ENCODE measurements at regions not wholly inside any gene's neighbourhood (a gene's known extent, or its start where the extent isn't known, plus 50 kb on each side); places are given as distances from the start of the nearest gene placed in this dataset.

DNA sequence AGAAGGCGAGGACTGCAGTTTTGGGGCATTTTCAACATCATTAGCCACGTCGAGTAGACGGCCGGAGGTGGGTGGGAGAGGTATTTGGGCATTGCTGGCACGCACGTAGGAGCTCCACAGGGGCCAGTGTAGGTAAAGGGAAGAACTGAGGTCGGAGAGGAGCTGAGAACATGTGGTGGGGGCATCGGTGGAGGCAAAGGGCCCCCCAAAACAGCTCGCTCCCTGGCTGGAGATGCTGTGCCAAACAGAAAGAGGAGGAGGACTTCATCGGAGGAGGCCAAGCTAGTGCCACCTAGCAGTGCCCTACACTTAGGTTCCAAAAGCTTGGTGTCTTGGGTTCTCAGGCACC, 52.0 kb upstream of the PPP2R5C start:
- dilution Hi-C loops (cut with MboI; ENCODE audit: extremely low pct_ligation_motif_present, low sequenced_read_pairs): no loop called here
- Histone ChIP-seq H3K4me1 (ENCODE audit: control insufficient read depth, extremely low read depth, insufficient read depth, low read length) (no peaks in the 10 kb centered on the region), H3K27me3 (ENCODE audit: control insufficient read depth in 2 of 2, insufficient read depth in 2 of 2, low read length in 2 of 2) (peaks cover 13 to 23% of the 10 kb centered on the region in 2 experiments), H3K79me2 (ENCODE audit: control insufficient read depth, insufficient read depth, low read length) (no peaks in the 10 kb centered on the region), H3K9ac (replicated peaks; ENCODE audit: extremely low read depth, insufficient read depth, low read length) (no peak overlapping the region), H3K9me1 (replicated peaks; ENCODE audit: control insufficient read depth, extremely low read depth, insufficient read depth, low read length) (no peaks in the 10 kb centered on the region), H3K9me3 (replicated peaks; ENCODE audit: control insufficient read depth, insufficient read depth, low read length) (no peaks in the 10 kb centered on the region), H4K20me1 (replicated peaks; ENCODE audit: control insufficient read depth, extremely low read depth, insufficient read depth, low read length) (no peaks in the 10 kb centered on the region), H3K27ac (ENCODE audit: insufficient read depth, low read depth, low read length) (no peak overlapping the region), H2AFZ (ENCODE audit: low read depth, low read length) (no peak overlapping the region), H3K4me3 (replicated peaks in 1 of 3; ENCODE audit: insufficient read depth in 1 of 3, low read depth in 1 of 3, low read length in 3 of 3) (no peak overlapping the region), H3K36me3 (ENCODE audit: control insufficient read depth in 2 of 2, extremely low read depth in 1 of 2, insufficient read depth in 2 of 2, low read length in 2 of 2) (no peaks in the 10 kb centered on the region), H3K4me2 (ENCODE audit: insufficient read depth, low read length) (no peak overlapping the region)
- intact Hi-C loops (cut with micrococcal nuclease): loop anchor here (10.0 kb wide), 1 partner anchor 385 kb away; no protein-coding TSS in a partner anchor
- ChIA-PET CTCF (interaction anchor here (0.7 to 0.9 kb wide), 4 partner anchors 13 to 239 kb away, joined by 3 read pairs; no protein-coding TSS in a partner anchor), POLR2A (no interaction called here)
- no peak for DNase-seq (ENCODE audit: low read depth, low spot score)
- no TSS peak for BruUV-seq (replicated peaks)
- TF ChIP-seq GATA2 (IDR thresholded peaks at IDR 0.05; ENCODE audit: insufficient read depth, insufficient read length, low read depth, low read length) (no peak), POLR2A (IDR thresholded peaks at IDR 0.05; ENCODE audit: low read depth, low read length) (no peak), FOS (IDR thresholded peaks at IDR 0.05; ENCODE audit: borderline replicate concordance, insufficient read depth, low read length) (no peak), JUN (IDR thresholded peaks at IDR 0.05; ENCODE audit: borderline replicate concordance, insufficient read depth, insufficient read length, low read depth) (no peak), MYC (IDR thresholded peaks at IDR 0.05; ENCODE audit: low read depth, low read length) (no peak), CTCF (IDR thresholded peaks at IDR 0.05; ENCODE audit: extremely low read depth in 1 of 2, insufficient read depth in 1 of 2, low read depth in 1 of 2, low read length in 2 of 2) (no peak), POLR2AphosphoS5 (IDR thresholded peaks at IDR 0.05; ENCODE audit: insufficient read depth, low read depth, low read length) (no peak), EZH2 (IDR thresholded peaks at IDR 0.05; ENCODE audit: borderline replicate concordance, low read depth, low read length, severe bottlenecking) (no peak)
- TF ChIP-seq, protein P1, sequence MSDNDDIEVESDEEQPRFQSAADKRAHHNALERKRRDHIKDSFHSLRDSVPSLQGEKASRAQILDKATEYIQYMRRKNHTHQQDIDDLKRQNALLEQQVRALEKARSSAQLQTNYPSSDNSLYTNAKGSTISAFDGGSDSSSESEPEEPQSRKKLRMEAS (IDR thresholded peaks at IDR 0.05; ENCODE audit: insufficient read depth, insufficient read length): no peak
- no peak for FAIRE-seq

Measured in endothelial cell of umbilical vein (primary cell).